ENCODE measurements at regions not wholly inside any gene's neighbourhood (a gene's known extent, or its start where the extent isn't known, plus 50 kb on each side); places are given as distances from the start of the nearest gene placed in this dataset.
A peak's percentile ranks its signal among the peaks of the same experiment; 100 is the strongest.

DNA sequence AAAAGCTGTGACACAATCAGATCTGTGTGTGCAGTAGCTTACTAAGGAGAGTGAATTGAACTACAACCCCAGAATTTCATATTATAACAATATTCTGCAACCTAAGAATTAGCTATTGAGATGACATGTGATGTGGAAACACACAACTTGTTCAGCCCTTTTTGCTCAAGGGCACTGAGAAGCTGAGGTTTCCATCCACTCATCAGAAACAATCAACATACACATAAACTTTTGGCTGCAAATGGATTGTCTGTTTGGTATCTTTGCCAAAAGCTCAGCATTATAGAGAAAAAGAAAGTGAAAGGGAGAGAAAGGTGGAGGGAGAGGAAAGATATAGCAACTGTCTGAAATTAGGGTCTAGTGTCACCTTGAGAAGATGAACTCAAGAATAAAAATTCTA, 117.2 kb upstream of the KLF7 start:
- Histone ChIP-seq H3K27me3 (ENCODE audit: low read depth, low read length) (no peaks in the 10 kb centered on the region), H3K36me3 (ENCODE audit: control insufficient read depth in 1 of 2, insufficient read depth in 2 of 2, low read length in 2 of 2) (no peaks in the 10 kb centered on the region), H3K4me3 (ENCODE audit: low read depth in 1 of 2, low read length in 2 of 2) (no peak overlapping the region), H3K27ac (ENCODE audit: low read length) (peak overlapping the region; percentile 32), H3K9me3 (ENCODE audit: control insufficient read depth in 1 of 2, low read length in 2 of 2) (no peaks in the 10 kb centered on the region), H3K4me1 (ENCODE audit: control insufficient read depth in 1 of 2, insufficient read depth in 2 of 2, low read length in 2 of 2) (peaks cover 0 to 7% of the 10 kb centered on the region in 2 donors)

DNA sequence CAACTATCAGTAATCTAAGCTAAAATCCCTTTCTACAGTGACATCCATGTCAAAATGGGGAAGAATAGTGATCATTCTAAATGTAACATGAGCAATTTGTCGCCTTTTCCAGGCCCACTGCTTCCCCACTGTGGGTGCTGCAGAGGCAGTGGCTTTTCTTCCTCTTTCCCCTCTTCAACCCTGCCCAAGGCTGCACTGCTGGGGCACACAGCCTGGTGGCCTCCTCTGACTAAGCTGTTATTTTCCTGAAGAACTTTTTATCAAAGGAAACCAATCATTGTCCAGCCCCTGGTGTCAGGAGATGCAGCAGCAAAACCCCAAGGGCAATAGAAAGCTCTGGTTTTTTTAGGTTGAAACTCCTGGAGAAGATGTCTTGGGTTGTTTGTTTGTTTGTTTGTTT, 117.6 kb upstream of the KLF7 start:
- no peak overlapping the region for H3K4me3 ChIP-seq (ENCODE audit: low read depth in 1 of 2, low read length in 2 of 2)
- H3K27ac ChIP-seq (ENCODE audit: low read length): peak overlapping the region; percentile 32
- H3K9me3 ChIP-seq (ENCODE audit: control insufficient read depth in 1 of 2, low read length in 2 of 2): no peaks in the 10 kb centered on the region
- peaks cover 0 to 7% of the 10 kb centered on the region in 2 donors for H3K4me1 ChIP-seq (ENCODE audit: control insufficient read depth in 1 of 2, insufficient read depth in 2 of 2, low read length in 2 of 2)
- H3K36me3 ChIP-seq (ENCODE audit: control insufficient read depth in 1 of 2, insufficient read depth in 2 of 2, low read length in 2 of 2): no peaks in the 10 kb centered on the region
- no peaks in the 10 kb centered on the region for H3K27me3 ChIP-seq (ENCODE audit: low read depth, low read length)

DNA sequence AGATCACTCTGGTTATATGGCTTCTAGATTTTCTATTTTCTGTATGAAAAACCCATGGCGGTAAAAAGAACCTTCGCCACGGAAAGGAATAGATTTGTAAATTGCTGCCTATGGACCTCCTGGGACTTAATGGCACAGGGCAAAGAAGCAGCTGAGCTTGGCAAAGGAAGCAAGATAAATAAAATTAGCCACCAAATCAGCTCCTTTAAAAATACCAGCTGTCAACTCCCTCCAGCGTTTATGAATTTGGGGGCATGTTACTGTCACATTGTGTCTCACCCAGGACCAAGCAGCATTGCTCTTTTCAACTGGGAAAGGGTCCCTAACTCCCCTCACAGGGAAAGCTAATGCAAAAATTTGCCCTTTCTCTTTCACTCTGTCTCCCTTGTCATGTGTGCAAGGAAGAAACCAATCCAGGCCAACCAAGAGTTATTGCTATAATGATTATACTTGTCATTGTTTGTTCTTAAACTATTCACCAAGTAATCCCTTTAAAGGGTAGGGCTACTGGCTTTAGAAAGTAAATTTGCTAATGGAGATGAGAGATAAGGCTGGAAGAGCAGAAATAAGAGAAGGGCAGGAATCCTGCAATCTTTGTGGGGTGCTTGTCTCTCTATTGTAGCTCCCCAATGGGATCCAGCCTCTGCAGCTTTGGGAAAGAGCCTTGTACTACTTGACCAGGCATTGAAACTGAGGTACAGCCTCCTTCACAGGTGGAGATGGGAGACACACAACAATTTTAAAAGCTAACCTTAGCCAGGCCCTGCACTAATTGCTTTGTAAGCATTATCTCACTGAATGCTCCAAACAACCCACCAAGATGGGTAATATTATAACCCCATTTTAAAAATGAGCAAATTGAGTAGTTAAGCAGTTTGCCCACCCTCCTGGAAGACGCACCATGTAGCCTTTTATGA, 119.1 kb upstream of the KLF7 start:
- Histone ChIP-seq H3K9me3 (ENCODE audit: control insufficient read depth in 1 of 2, low read length in 2 of 2) (no peaks in the 10 kb centered on the region), H3K27ac (ENCODE audit: low read length) (no peak overlapping the region), H3K4me3 (ENCODE audit: low read depth in 1 of 2, low read length in 2 of 2) (no peak overlapping the region), H3K36me3 (ENCODE audit: control insufficient read depth in 1 of 2, insufficient read depth in 2 of 2, low read length in 2 of 2) (no peaks in the 10 kb centered on the region), H3K4me1 (ENCODE audit: control insufficient read depth in 1 of 2, insufficient read depth in 2 of 2, low read length in 2 of 2) (peaks cover 0 to 7% of the 10 kb centered on the region in 2 donors), H3K27me3 (ENCODE audit: low read depth, low read length) (no peaks in the 10 kb centered on the region)

DNA sequence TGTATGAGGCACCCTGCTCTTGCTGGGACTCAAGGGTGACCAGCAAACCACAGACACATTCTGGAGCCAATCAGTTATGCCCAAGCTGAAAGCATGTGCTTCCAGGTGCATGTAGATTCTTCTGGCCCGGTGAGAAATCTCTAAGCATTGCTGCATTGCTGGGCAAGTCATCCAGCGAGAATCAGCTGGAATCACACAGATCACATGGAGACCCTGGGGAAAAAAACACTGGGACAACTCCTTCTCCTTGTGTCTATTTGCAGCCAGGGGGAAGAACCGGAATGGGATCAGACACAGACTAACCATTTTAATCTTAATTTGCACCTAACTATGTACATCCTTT, 119.7 kb upstream of the KLF7 start:
- no peaks in the 10 kb centered on the region for H3K27me3 ChIP-seq (ENCODE audit: low read depth, low read length)
- no peak overlapping the region for H3K27ac ChIP-seq (ENCODE audit: low read length)
- H3K36me3 ChIP-seq (ENCODE audit: control insufficient read depth in 1 of 2, insufficient read depth in 2 of 2, low read length in 2 of 2): no peaks in the 10 kb centered on the region
- no peaks in the 10 kb centered on the region for H3K9me3 ChIP-seq (ENCODE audit: control insufficient read depth in 1 of 2, low read length in 2 of 2)
- H3K4me3 ChIP-seq (ENCODE audit: low read depth in 1 of 2, low read length in 2 of 2): no peak overlapping the region
- H3K4me1 ChIP-seq (ENCODE audit: control insufficient read depth in 1 of 2, insufficient read depth in 2 of 2, low read length in 2 of 2): peaks cover 0 to 7% of the 10 kb centered on the region in 2 donors

DNA sequence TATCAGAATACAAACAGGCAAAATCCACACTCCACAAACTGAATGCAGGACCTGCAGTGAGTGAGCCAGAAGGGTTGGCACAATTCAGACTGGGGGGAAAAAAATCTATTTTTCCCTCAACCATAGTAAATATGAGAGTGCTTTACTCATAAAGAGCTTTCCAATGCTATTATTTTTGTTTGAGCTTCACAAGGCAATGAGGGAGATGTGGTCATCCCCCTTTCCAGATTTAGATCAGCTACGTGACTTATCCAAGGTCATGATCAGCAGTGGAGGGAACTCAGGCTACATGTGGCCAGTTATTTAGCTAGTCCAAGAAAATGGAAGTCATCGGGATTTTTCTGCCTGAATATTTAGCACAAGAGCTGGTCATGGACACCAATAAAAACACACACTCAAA, 120.4 kb upstream of the KLF7 start:
- Histone ChIP-seq H3K27ac (ENCODE audit: low read length) (no peak overlapping the region), H3K36me3 (ENCODE audit: control insufficient read depth in 1 of 2, insufficient read depth in 2 of 2, low read length in 2 of 2) (no peaks in the 10 kb centered on the region), H3K4me3 (ENCODE audit: low read depth in 1 of 2, low read length in 2 of 2) (no peak overlapping the region), H3K4me1 (ENCODE audit: control insufficient read depth in 1 of 2, insufficient read depth in 2 of 2, low read length in 2 of 2) (peaks cover 0 to 7% of the 10 kb centered on the region in 2 donors), H3K27me3 (ENCODE audit: low read depth, low read length) (no peaks in the 10 kb centered on the region), H3K9me3 (ENCODE audit: control insufficient read depth in 1 of 2, low read length in 2 of 2) (no peaks in the 10 kb centered on the region)

DNA sequence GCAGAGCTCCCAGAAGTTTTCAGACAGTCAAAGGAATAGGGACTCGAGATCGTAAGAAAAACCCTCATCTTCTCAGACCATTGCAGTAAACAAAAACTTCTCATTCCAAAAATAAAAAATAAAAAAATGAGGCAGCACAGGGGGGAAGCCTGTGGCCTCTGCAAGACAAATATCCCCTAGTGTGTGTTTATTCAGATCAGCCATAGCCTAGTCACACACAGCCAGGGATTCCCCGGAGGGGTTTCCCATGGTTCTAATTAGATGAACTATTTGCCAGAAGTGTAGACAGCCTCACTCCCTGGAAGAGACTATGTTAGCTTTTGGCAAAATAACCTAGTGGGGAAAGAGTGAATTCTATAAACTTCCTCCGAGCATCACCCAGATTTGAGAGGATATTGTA, 122.9 kb upstream of the KLF7 start:
- Histone ChIP-seq H3K36me3 (ENCODE audit: control insufficient read depth in 1 of 2, insufficient read depth in 2 of 2, low read length in 2 of 2) (no peaks in the 10 kb centered on the region), H3K4me1 (ENCODE audit: control insufficient read depth in 1 of 2, insufficient read depth in 2 of 2, low read length in 2 of 2) (no peaks in the 10 kb centered on the region), H3K27me3 (ENCODE audit: low read depth, low read length) (no peaks in the 10 kb centered on the region), H3K4me3 (ENCODE audit: low read depth in 1 of 2, low read length in 2 of 2) (no peak overlapping the region), H3K9me3 (ENCODE audit: control insufficient read depth in 1 of 2, low read length in 2 of 2) (no peaks in the 10 kb centered on the region), H3K27ac (ENCODE audit: low read length) (no peak overlapping the region)

DNA sequence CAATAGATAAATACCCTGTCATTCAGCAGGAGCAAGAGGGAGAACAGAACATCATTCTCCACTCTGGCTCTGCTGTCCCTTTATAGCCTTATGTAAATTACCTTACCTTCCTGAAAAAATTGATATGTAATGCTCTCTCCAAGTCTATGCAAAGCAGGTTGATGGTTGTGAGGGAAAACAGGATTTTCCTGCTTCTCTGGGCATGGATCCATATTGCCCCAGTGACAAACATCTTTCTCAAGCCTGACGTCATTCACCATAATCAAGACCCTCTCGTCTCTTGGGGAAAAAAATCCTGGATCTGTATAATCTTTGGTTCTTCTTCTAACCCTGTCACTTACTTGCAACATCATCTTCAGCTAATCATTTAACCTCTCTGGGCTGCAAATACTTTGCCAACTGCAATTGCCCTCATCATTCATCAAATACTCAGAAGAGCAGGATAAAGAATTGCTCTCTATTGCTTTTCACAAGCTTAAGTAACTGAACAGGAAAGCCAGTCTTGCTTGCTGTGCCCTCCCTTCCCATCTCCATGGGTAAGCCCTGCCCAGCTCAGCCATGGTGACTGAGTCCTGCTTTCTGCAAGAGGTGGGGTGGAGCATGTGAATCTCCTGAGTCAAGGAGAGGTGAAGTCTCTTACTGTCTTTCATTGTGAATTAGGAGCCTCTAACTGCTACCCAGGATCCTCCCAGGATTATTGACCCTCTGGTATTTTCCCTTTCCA, 123.7 kb upstream of the KLF7 start:
- no peaks in the 10 kb centered on the region for H3K36me3 ChIP-seq (ENCODE audit: control insufficient read depth in 1 of 2, insufficient read depth in 2 of 2, low read length in 2 of 2)
- H3K4me3 ChIP-seq (ENCODE audit: low read depth in 1 of 2, low read length in 2 of 2): no peak overlapping the region
- no peak overlapping the region for H3K27ac ChIP-seq (ENCODE audit: low read length)
- H3K4me1 ChIP-seq (ENCODE audit: control insufficient read depth in 1 of 2, insufficient read depth in 2 of 2, low read length in 2 of 2): no peaks in the 10 kb centered on the region
- H3K9me3 ChIP-seq (ENCODE audit: control insufficient read depth in 1 of 2, low read length in 2 of 2): no peaks in the 10 kb centered on the region
- H3K27me3 ChIP-seq (ENCODE audit: low read depth, low read length): no peaks in the 10 kb centered on the region

DNA sequence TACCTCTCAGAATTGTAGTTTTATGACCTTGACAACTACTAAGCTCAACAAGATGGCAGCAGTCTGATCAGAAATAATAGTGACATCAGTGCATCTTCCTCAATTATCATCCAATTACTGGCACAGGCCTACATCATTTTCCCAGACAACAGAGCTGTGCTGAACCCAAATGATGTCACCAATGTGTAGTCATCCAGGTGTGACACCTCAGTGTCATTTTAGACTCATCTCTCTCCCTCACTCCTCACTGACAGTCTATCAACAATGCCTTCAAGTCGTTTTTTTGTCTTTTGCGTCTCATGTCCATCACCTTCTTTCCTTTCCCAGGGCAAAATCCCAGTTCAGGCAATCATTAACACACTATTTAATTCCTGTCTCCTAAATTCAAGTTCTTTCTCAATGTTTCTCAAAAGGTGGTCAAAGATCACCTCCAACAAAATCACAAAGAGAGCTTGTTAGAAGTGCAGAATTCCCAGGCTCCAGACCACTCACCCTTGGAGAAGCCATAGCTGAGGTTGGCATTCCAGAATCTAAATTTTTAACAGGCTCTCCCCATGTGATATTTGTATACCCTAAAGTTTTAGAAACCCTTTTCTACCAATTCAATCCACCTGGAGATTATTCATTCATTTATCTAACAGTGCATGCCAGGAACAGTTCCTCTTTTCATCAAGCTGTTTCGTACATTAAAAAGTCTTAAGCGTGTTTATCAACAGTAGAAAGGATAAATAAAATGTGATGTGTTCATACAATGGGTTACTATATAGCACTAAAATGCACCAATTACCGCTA, 125.3 kb upstream of the KLF7 start:
- Histone ChIP-seq H3K4me1 (ENCODE audit: control insufficient read depth in 1 of 2, insufficient read depth in 2 of 2, low read length in 2 of 2) (no peaks in the 10 kb centered on the region), H3K4me3 (ENCODE audit: low read depth in 1 of 2, low read length in 2 of 2) (no peak overlapping the region), H3K36me3 (ENCODE audit: control insufficient read depth in 1 of 2, insufficient read depth in 2 of 2, low read length in 2 of 2) (no peaks in the 10 kb centered on the region), H3K27me3 (ENCODE audit: low read depth, low read length) (no peaks in the 10 kb centered on the region), H3K27ac (ENCODE audit: low read length) (no peak overlapping the region), H3K9me3 (ENCODE audit: control insufficient read depth in 1 of 2, low read length in 2 of 2) (no peaks in the 10 kb centered on the region)

DNA sequence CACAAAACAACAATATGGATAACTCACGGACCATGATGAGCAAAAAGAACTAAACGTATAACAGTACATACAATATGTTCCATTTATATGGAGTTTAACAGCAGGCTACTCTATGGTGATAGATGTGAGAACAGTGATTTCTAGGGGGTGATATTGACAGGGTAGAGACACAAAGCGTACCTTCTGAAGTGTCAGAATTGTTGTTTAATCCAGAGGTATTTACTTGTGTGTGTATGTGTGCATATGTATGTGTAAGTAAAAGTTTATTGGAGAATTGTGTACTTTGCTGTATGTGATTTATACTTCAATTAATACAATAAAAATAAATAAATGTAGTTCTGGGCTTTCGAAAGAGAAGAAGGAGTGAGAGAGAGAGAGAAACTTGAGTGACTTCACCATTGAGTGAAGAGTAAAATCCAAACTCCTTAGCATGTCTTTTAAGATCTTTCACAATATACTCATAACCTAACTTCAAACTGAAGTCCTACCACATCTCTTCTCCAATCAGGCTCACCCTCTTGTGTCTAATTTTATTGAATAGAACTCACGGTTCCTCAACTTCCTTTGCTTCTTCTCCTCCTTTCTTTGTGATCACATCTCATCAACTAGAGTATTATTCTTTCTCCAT, 126.0 kb upstream of the KLF7 start:
- H3K4me1 ChIP-seq (ENCODE audit: control insufficient read depth in 1 of 2, insufficient read depth in 2 of 2, low read length in 2 of 2): no peaks in the 10 kb centered on the region
- no peaks in the 10 kb centered on the region for H3K27me3 ChIP-seq (ENCODE audit: low read depth, low read length)
- H3K4me3 ChIP-seq (ENCODE audit: low read depth in 1 of 2, low read length in 2 of 2): no peak overlapping the region
- H3K9me3 ChIP-seq (ENCODE audit: control insufficient read depth in 1 of 2, low read length in 2 of 2): no peaks in the 10 kb centered on the region
- no peak overlapping the region for H3K27ac ChIP-seq (ENCODE audit: low read length)
- no peaks in the 10 kb centered on the region for H3K36me3 ChIP-seq (ENCODE audit: control insufficient read depth in 1 of 2, insufficient read depth in 2 of 2, low read length in 2 of 2)

DNA sequence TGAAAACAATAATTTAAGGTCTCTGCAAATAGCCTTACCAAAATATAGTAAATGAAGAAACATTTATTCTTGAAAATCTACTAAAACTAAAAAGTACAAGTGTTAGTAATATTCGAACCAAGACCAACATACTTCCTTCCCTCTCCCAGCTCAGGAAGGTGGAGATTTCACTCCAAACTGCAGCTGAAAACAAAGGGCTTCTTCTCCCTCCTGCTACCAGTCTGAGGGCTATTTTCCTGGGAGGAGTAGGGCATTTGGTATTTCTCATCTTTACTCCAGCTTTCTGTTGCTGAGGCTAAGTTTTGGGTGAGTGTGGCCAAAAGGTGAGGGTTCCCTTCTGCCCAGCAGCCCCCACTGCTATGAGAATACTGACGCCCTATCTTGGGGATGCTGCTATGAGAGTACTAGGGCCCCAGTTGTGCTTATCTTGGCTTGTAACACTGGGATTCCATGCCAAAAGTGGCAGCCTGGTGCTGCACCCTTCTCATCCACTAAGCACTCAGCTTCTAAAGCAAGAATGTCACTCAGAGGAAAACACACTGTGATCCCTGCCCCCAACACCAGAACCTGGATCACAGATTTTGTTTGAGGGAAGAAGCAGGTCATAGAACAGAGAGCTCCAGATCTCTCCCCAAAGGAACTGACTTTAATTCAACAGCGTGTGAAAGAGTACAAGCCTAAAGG, 130.7 kb upstream of the KLF7 start:
- H3K9me3 ChIP-seq (ENCODE audit: control insufficient read depth in 1 of 2, low read length in 2 of 2): peaks cover 0 to 3% of the 10 kb centered on the region in 2 donors
- H3K4me1 ChIP-seq (ENCODE audit: control insufficient read depth in 1 of 2, insufficient read depth in 2 of 2, low read length in 2 of 2): no peaks in the 10 kb centered on the region
- H3K27me3 ChIP-seq (ENCODE audit: low read depth, low read length): no peaks in the 10 kb centered on the region
- no peak overlapping the region for H3K27ac ChIP-seq (ENCODE audit: low read length)
- no peak overlapping the region for H3K4me3 ChIP-seq (ENCODE audit: low read depth in 1 of 2, low read length in 2 of 2)
- H3K36me3 ChIP-seq (ENCODE audit: control insufficient read depth in 1 of 2, insufficient read depth in 2 of 2, low read length in 2 of 2): no peaks in the 10 kb centered on the region

All from muscle layer of duodenum (tissue), 2 donors.